GM18498 (cell line): ENCODE measurements at regions not wholly inside any gene's neighbourhood (a gene's known extent, or its start where the extent isn't known, plus 50 kb on each side); places are given as distances from the start of the nearest gene placed in this dataset.

Experiments
- ATAC-seq: cut with Tn5 transposase; IDR thresholded peaks from one replicate; pipeline ENCODE4 v1.9.1; 2021; ENCODE audit warnings: mild to moderate bottlenecking, moderate library complexity; ENCODE audit not compliant: unreplicated experiment

DNA sequence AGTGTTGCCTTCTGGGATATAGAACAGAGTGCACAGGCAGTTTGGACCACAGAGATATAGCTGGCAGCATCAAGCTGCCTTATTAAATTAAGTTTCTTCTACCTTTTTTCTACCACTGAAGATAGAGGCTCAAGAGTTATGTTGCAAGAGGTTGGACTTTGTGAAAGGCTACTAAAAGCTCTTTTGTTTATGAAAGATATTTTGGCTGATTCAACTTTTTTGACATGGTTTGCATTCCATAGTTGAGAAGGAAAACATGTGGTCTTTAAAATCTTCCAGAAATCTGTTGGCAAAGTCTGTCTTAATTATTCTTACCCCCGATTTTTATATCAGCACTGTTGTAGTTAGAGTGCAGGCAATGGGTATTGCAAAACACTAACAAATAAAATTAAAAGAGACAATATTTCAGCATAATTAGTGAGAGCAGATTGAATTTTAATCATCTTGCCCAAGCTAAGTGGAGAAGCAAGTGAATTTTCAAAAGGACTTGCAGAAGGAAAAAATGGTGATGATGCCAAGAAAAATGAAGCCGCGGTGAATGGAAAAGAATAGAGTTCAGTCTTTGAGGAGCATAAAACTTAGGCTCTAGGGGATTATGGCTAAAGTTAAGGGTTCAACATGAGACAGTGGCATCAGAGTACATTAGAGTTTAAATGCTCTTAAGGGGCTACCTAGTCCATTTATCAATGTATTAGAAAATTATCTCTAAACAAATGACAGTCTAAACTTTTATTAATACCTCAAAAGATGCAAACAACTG lies 450.9 kb upstream of the CNTNAP2 start:
- ATAC-seq: no peak

DNA sequence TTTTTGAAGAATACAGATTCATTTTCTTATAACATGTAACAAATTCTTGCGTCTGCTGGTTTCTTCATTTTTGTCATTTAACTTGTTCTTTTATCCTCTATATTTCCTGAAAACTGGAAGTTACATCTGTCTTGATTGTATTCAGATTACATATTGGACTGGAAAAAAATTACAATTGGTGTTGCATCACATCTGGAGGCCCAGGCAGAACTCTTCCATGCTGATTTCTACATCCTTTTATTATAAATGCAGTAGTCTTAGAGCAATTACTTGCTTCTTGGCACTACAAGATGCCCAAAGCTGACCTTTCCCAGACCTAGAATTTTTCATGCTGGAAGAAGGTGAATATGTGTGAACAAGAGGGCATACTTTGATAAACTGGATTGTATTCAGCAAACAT lies 460.9 kb upstream of the CNTNAP2 start:
- no peak for ATAC-seq

DNA sequence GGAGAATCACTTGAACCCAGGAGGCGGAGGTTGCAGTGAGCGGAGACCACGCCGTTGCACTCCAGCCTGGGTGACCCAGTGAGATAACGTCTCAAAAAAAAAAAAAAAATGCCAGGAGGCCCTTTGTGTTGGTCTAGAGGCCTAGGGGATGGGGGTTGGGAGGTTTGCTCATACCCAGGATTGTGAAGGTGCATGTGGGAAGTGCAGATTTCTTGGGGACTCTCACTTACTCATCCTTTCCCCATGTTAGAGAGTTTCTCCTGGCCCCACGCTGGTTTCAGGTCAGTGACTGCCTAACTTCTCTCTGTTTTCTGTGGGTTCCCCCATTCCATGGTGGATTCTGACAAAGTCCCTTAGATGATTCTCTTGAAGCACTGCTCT lies 471.5 kb upstream of the CNTNAP2 start:
- ATAC-seq: no peak

DNA sequence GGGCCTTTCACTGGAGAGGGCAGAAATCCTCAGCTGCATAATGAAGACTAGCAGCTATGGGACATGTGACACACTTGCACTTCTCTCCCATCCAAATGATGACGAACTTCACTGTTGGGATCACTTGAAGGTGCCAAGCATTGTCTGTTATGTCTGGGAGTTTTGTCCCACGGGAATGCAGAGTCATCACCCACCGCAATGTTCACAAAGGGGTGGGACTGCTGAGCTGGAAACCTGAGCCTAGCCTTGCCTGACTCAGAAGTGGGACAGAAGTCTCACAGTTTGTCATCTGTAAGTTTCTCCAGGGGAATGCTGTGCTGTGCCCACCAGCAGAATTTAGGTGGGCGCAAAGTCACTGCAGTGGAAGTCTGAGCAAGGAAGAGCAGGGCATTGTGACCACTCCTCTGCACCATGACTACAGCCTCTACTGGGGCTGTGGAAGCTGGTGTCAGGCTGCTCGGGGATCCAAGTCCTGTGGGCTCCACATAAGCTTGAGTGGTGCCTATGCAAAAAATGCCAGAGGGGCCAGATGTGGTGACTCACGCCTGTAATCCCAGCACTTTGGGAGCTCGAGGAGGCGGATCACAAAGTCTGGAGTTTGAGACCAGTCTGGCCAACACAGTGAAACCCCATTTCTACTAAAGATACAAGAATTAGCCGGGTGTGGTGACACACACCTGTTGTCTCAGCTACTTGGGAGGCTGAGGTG lies 472.0 kb upstream of the CNTNAP2 start:
- no peak for ATAC-seq

DNA sequence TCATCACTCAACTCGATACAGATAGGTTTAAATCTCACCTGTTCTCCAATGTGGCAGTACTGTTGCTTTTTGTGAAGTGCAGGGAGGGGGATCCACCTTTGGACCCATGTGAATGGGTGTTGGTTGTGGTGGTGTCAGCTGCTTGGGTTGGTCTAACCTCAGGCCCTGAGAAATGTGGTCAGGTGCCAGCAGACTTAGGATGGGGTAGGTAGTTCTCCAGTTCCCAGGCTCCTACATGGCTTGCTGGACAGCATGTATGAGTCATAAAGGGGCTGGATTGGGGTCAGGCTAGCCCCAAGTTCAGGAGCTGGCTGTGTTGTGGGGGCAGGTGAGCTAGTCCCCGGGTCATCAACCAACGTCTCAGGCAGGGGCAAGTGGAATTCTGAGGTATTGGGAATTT lies 472.6 kb upstream of the CNTNAP2 start:
- no peak for ATAC-seq

DNA sequence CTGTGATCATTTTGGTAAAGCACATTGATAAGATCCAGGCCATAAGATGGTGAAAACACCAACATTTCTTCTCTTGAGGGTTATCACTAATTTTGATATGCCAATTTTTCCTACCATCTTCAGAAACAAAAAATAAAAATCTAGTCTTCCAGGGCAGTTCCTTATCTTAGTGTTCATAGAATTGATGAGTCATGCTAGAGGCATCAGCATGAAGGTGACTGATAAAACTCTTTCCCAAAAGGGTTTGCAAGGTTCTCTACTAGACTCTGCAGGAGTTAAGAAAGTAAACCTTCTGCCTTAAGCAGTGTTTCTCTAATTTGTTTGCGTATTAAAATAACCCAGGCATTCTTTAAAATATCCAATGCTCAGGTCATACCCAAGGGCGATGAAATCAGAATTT lies 483.1 kb upstream of the CNTNAP2 start:
- ATAC-seq: no peak

DNA sequence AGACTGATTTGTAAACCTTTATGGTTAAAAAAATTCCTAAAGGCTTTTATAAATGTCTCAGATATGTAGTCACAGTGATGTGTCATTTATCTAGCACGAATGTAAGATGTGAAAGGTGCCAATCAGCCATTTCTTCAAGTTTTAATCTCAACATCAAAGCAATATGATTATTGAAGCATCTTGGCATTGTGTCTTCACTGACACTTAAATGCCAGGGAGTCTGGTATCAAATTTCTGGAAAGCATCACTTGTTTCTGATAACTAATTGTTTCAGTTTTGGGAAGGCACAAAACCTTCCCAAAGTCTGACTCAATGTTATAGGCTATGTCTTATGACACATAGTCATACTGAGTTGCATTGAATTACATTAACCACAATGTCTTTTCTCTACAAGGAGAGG lies 492.0 kb upstream of the CNTNAP2 start:
- no peak for ATAC-seq

DNA sequence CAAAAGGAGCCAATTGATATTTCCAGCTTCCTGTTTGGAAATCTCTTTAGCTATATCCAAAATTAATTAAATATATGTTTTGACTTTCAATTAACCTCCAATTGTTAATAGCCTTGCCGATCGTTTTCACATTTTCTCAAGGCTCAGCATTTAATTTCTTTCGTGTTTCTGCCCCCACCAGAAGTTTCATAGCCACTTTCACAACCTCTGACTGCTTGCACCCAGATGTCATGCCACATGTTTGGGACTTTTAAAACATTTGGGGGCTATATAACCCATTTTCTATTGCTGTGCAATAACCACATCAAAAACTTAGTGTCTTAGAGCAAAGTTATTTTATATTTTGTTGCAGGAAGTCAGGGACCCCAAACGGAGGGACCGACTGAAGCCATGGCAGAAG lies 510.6 kb upstream of the CNTNAP2 start:
- ATAC-seq: no peak

DNA sequence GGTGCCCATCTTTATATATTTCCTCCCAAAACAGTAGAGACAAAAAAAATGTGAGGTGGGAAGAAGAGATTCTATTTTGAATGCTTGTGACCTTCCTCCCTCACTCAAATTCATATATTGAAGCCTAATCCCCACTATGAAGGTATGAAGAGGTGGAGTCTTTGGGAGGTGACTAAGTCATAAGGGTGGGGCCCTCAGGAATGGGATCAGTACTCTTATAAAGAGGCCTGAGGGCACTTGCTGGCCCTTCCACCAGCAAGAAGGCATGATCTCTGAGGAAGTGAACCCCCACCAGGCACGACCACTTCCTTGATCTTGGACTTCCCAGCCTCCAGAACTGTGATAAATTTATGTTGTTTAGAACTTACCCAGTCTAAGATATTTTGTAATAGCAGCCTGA lies 517.2 kb upstream of the CNTNAP2 start:
- ATAC-seq: no peak

DNA sequence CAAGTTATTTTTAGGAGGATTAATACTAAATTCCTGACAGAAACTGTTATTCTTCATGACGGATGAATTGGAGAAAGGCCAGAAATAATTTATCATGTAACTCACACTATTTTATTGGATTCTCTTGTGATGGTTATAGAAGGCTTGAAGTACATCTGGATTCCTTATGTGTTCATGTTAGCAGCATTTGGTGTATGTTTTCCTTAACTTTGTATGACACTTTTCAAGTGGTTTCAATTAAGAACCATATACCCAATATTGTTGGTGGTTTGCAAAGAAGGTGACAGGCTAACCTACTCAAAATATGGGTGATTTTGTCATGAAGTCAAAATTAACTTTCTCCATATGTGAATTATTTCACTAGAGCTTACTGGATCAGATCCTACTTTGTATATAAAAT lies 532.2 kb upstream of the CNTNAP2 start:
- no peak for ATAC-seq

DNA sequence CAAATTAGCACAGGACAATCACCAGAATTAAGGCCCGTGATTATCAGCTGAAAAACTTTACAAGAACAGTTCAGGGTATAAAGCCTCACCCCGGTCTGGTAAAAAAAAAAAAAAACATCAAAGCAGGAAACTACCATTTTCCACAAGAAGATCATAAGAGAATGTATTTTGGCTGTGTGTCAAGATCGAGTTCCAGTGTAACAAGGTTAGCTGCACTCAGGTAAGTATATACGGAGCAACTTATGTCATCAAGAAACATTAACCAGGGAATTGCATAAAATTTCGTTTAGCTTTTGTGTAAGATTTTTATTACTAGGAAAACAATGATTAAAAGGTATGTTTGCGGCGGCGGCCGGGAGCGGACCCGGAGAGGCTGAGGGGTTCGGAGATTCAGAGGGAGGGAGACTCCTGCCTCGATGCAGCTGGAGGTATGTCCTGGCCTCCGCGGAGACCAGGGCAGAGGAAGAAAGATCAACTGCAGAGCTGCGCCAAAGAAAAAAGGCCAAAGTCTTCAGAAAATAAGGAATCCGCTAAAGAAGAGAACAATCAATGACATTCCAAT lies 533.8 kb upstream of the CNTNAP2 start:
- no peak for ATAC-seq

DNA sequence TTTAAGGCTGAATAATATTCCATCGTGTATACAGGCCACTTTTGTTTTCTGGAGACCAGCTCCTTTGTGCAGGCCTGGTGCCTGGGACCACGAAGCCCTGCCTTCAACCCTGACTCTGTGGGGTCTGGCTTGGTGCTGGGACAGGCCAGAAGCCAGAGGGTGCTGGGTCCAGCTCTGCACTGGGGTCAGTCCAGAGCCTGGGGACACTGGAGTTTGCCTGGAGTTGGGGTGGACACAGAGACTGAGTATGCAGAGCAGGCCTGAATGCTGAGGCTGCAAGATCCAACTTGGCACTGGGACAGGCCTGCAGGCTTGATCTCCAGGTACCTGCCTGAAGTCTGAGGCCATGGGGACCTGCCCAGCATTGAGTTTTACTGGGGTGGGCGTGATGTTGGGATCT lies 558.8 kb upstream of the CNTNAP2 start:
- ATAC-seq: no peak

DNA sequence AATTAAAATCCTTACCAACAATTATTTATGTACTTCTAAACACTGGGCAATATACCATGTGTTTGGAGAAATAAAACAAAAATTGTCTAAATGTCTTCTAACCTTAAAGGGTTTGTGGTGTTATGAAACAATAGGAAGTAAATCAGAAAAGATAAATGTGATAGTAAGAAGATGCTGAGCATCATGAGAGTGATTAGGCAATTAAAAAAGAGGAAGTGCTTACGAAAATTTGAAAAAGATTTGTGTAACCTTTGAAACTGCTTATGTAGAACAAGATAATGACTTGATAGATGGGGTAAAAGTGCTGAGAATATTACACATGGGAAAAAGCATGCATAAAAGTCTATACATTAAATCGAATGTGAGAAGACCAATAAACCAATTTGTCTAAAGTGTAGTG lies 573.4 kb upstream of the CNTNAP2 start:
- no peak for ATAC-seq

DNA sequence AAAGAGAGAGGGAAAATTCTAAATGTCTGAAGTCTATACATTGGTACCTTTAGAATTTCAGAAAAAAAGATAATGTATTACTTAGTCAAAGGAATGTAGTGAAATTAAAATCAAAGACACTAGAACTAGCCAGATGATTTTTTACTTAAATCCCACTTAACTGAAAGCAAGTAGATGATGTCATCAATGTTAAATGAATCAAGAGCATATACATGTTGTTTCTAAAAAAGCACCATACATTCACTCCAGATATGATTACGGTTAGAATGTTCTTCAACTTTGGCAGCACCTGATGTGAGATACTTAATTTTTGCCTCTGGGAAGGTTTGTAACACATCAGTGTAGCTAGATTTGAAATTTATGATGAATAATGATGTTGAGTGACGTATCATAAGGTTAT lies 576.7 kb upstream of the CNTNAP2 start:
- ATAC-seq: no peak

DNA sequence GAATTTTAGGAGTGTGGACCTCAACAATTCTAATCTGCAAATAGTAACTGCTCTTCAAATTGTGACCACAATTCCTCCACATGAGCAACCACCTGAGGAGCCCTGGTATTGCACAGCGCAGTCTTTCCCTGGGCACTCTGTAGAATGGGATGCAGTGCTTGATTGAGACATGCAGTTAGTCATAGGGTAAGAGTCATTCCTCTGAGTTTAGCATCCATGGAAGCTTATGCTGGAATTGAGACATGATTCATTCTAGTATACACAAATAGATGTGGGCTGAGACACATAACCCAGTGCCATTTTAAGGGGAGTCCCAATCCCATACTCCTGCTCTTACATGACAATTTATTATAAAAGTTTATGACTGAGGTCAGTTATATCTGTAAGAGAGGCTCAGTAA lies 582.3 kb upstream of the CNTNAP2 start:
- no peak for ATAC-seq

DNA sequence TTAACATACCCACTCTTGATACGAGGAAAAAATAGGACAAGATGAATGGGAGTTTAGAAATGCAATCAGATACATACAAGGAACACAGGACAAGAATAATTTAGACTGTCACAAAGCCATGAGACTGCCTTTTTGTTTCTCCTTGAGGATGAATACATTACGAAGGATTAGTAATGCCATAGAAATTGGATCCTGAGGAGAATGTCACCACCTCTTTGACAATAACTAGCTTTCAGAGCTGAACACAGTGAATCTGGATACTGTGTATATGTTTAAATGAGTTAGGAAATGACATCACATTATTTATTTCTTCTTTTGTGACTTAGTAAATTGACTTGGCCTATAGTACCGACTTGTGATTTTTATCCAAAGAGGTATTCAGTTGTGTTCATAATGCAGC lies 596.3 kb upstream of the CNTNAP2 start:
- no peak for ATAC-seq

DNA sequence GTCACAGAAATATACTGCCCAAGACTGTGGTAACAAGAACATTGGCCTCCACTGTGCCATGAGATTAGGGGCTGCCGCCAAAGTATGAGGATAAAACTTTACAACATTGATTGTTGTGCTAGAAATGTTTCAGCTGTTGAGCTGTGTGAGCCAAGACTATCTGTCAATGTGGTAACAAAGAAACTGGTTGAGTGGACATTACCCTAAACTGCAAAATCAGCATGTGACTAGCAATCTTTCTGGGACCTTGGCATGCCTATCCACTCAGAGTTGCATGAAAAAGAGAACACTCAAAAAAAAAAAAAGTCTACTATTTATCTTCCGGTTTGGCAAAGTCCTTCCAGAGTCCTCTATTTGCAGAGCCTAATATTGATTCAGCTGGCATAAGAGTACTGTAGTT lies 605.6 kb upstream of the CNTNAP2 start:
- ATAC-seq: no peak

DNA sequence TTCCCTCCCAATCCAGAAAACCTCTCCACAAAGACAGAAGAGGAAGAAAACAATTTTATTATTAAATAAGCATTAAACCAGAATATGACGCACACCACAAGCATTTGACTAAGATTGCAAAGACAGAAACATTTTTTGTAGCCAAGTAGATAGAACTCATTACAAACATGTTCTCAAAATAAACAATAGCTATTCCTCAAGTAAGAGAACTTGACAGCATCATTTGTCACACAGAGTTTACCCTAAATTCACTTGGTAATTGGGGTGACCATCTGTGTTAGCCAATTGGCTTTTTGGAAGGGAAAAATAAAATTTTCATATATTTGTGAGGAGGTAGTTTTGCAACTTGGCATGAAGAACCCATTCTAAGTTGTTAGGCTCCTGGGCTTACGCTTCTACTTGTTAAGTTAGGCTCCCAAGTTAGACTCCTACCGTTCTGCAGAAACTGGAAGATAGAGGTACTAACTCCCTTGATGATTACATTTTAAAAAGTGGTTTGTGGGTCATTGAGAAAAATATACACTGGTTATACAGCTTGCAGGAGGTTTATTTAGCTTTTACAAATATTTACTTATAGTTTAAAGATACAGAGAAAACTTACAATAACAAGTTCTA lies 618.6 kb upstream of the CNTNAP2 start:
- ATAC-seq: no peak

DNA sequence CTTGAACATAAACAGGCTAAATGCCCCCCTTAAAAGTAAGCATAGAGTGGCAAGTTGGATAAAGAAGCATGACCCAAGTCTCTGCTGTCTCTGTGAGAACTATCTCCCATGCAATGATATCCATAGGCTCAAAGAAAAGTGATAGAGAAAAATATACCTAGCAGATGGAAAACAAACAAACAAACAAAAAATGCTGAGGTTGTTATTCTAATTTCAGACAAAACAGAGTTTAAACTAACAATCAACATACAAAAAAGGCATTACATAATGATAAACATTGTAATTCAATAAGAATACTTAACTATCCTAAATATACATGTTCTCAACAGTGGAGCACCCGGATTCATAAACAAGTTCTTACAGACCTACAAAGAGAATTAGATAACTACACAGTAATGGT lies 626.2 kb upstream of the CNTNAP2 start:
- ATAC-seq: no peak

DNA sequence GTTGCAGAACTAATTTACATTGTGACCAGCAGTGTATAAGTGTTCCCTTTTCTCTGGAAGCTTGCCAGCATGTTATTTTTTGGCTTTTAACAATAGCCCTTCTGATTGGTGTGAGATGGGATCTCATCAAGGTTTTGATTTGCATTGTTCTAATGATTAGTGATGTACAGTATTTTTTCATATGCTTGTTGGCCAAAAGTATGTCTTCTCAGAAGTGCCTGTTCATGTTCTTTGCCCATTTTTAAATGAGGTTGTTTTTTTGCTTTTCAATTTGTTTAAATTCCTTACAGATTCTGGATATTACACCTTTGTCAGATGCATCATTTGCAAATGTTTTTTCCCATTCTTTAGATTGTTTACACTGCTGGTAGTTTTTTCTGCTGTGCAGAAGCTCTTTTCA lies 627.0 kb upstream of the CNTNAP2 start:
- no peak for ATAC-seq

DNA sequence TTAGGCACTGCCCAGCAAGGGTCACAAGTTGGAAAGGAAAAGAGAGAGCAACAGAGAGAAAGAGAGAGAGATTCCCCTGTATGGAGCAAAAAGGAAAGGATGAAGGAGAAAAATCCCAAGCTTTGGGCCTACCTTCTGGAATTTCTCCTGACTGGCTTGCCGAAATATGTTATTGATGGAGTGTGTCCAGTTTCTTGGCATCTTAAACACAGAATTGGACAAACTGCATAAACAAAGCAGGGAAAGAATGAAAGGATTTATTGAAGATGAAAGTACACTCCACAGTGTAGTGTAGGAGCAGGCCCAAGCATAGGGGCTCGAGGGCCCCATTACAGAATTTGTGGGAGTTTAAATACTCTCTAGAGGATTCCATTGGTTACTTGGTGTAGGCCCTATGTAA lies 627.8 kb upstream of the CNTNAP2 start:
- no peak for ATAC-seq

DNA sequence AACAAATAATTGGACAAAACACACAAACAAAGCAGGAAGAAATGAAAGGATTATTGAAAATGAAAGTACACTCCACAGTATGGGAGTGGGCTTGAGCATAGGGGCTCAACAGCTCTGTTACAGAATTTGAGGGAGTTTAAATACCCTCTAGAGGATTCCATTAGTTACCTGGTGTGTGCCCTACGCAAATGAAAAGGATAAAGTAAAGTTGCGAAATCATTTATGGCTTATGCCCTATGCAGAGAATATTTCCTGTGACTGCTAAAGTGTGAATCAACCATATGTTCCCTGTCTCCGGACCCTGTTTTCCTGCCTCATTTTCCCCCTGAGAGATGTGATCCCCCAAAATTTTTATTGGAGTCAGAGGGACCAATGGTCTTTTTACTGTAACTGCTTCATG lies 634.6 kb upstream of the CNTNAP2 start:
- ATAC-seq: no peak
